H1 (cell line): ENCODE measurements at regions not wholly inside any gene's neighbourhood (a gene's known extent, or its start where the extent isn't known, plus 50 kb on each side); places are given as distances from the start of the nearest gene placed in this dataset.

Source experiments
- CTCF ChIA-PET: fragments of 300-600 bp; sonication (Branson Sonifier 250); formaldehyde crosslinking; loops from one replicate; lab custom pipeline; 2021; ENCODE audit not compliant: partially characterized antibody; lab: Charles Lee
- POLR2A ChIA-PET: fragments of 300-600 bp; sonication (Branson Sonifier 250); formaldehyde crosslinking; loops from one replicate; lab custom pipeline; 2021; ENCODE audit warnings: inconsistent platforms; ENCODE audit not compliant: partially characterized antibody; lab: Charles Lee
- DNase-seq, 2 experiments: peaks; one replicate each; pipeline versions ENCODE4 v3.0.0 to v3.0.0-alpha.2; 2010 to 2022; ENCODE audit warnings: low spot score in 2 of 2, low read depth in 1 of 2, mixed read lengths in 1 of 2
- FAIRE-seq: peaks from 2 replicates; lab custom pipeline; 2011; peaks lifted over from hg19 to GRCh38; lab: Jason Lieb, UNC
- H2AFZ ChIP-seq: 2 replicates; pipeline ENCODE4 v1.8.1; 2012; ENCODE audit warnings: low read length, inconsistent platforms
- H2AK5ac ChIP-seq: 2 replicates; pipeline ENCODE4 v1.6.1; 2013; ENCODE audit warnings: low read depth, low read length
- H2BK120ac ChIP-seq: replicated peaks from 2 replicates; pipeline ENCODE3; 2013; ENCODE audit warnings: low read depth, low read length, inconsistent platforms
- H2BK12ac ChIP-seq: 2 replicates; pipeline ENCODE4 v1.6.1; 2013; ENCODE audit warnings: low read depth, low read length
- H2BK15ac ChIP-seq: 2 replicates; pipeline ENCODE4 v1.6.1; 2013; ENCODE audit warnings: low read length
- H2BK20ac ChIP-seq: 2 replicates; pipeline ENCODE4 v1.6.1; 2013; ENCODE audit warnings: low read length
- H2BK5ac ChIP-seq: 2 replicates; pipeline ENCODE4 v1.6.1; 2013; ENCODE audit warnings: low read depth, low read length
- H3K14ac ChIP-seq: 2 replicates; pipeline ENCODE4 v1.6.1; 2013; ENCODE audit warnings: inconsistent platforms; ENCODE audit not compliant: insufficient read length
- H3K18ac ChIP-seq: 2 replicates; pipeline ENCODE4 v1.6.1; 2013; ENCODE audit warnings: low read length; ENCODE audit errors: extremely low read depth
- H3K23ac ChIP-seq: 2 replicates; pipeline ENCODE4 v1.6.1; 2013; ENCODE audit warnings: inconsistent platforms; ENCODE audit not compliant: insufficient read length
- H3K23me2 ChIP-seq: 2 replicates; pipeline ENCODE4 v1.6.1; 2013; ENCODE audit warnings: low read depth, low read length
- H3K27ac ChIP-seq: 2 replicates; pipeline ENCODE4 v1.6.1; 2011; ENCODE audit warnings: low read depth, low read length, inconsistent platforms
- H3K27me3 ChIP-seq, 4 experiments: replicated peaks in 1 of 4; 1 replicate in 1 of 4; 2 replicates in 3 of 4; pipeline versions ENCODE4 v1.6.1 to v1.8.1; 2011 to 2013; ENCODE audit warnings: low read length in 3 of 4, mild to moderate bottlenecking in 3 of 4, inconsistent platforms in 2 of 4, mixed read lengths in 2 of 4, moderate library complexity in 1 of 4; ENCODE audit not compliant: control insufficient read depth in 3 of 4, insufficient read depth in 3 of 4; ENCODE audit errors: extremely low read depth in 1 of 4
- H3K36me3 ChIP-seq, 4 experiments: 2 replicates each; pipeline versions ENCODE4 v1.6.1 to v1.8.1; 2011 to 2013; ENCODE audit warnings: mild to moderate bottlenecking in 4 of 4, low read length in 3 of 4, moderate library complexity in 2 of 4, control low read depth in 1 of 4, inconsistent platforms in 1 of 4; ENCODE audit not compliant: insufficient read depth in 4 of 4, control insufficient read depth in 2 of 4
- H3K4ac ChIP-seq: replicated peaks from 2 replicates; pipeline ENCODE3; 2013; ENCODE audit warnings: low read length, low read depth, mixed read lengths, inconsistent platforms; ENCODE audit not compliant: insufficient read length
- H3K4me1 ChIP-seq, 4 experiments: replicated peaks in 1 of 4; 1 replicate in 1 of 4; 2 replicates in 3 of 4; pipeline versions ENCODE4 v1.6.1 to v1.8.1; 2011 to 2013; ENCODE audit warnings: low read length in 3 of 4, inconsistent platforms in 2 of 4, mixed read lengths in 1 of 4; ENCODE audit not compliant: insufficient read depth in 4 of 4, control insufficient read depth in 3 of 4
- H3K4me2 ChIP-seq, 2 experiments: 2 replicates each; pipeline versions ENCODE4 v1.6.1 to v1.8.1; 2011 to 2013; ENCODE audit warnings: low read depth in 2 of 2, low read length in 2 of 2, control low read depth in 1 of 2, inconsistent platforms in 1 of 2, mild to moderate bottlenecking in 1 of 2; ENCODE audit not compliant: insufficient read depth in 1 of 2
- H3K4me3 ChIP-seq, 4 experiments: fragments of 200-600, 300-600 bp in 1 of 4; sonication (generic), shearing (Covaris generic), sonication (Bioruptor Twin) in 1 of 4; 2 replicates each; pipeline versions ENCODE4 v1.5.1 to v1.8.1; 2011 to 2016; ENCODE audit warnings: low read length in 4 of 4, low read depth in 3 of 4, control low read depth in 2 of 4, inconsistent platforms in 2 of 4, mild to moderate bottlenecking in 2 of 4, mixed read lengths in 1 of 4, moderate library complexity in 1 of 4; ENCODE audit not compliant: insufficient read depth in 2 of 4; ENCODE audit errors: extremely low read depth in 1 of 4
- H3K56ac ChIP-seq: replicated peaks from 2 replicates; pipeline ENCODE3; 2013; ENCODE audit warnings: low read depth, mild to moderate bottlenecking, mixed read lengths, low read length, inconsistent platforms; ENCODE audit not compliant: insufficient read length
- H3K79me1 ChIP-seq: 2 replicates; pipeline ENCODE4 v1.6.1; 2013; ENCODE audit warnings: low read depth, low read length, control low read depth
- H3K79me2 ChIP-seq, 2 experiments: 2 replicates each; pipeline versions ENCODE4 v1.6.1 to v1.8.1; 2012 to 2013; ENCODE audit warnings: low read length in 2 of 2, mild to moderate bottlenecking in 2 of 2, inconsistent platforms in 1 of 2; ENCODE audit not compliant: insufficient read depth in 2 of 2, control insufficient read depth in 1 of 2
- H3K9ac ChIP-seq, 4 experiments: replicated peaks in 1 of 4; 1 replicate in 1 of 4; 2 replicates in 3 of 4; pipeline versions ENCODE4 v1.6.1 to v1.8.1; 2011 to 2013; ENCODE audit warnings: low read depth in 3 of 4, low read length in 3 of 4, control low read depth in 2 of 4, mild to moderate bottlenecking in 2 of 4, moderate library complexity in 2 of 4, inconsistent platforms in 1 of 4; ENCODE audit errors: extremely low read depth in 1 of 4
- H3K9me3 ChIP-seq, 2 experiments: 2 replicates each; pipeline versions ENCODE4 v1.6.1 to v1.8.1; 2012 to 2013; ENCODE audit warnings: mild to moderate bottlenecking in 2 of 2, moderate library complexity in 2 of 2, control low read depth in 1 of 2, inconsistent platforms in 1 of 2, low read depth in 1 of 2, low read length in 1 of 2, mixed read lengths in 1 of 2; ENCODE audit not compliant: insufficient read depth in 2 of 2
- H4K20me1 ChIP-seq, 2 experiments: replicated peaks in 1 of 2; 2 replicates each; pipeline versions ENCODE3 to v1.8.1; 2011 to 2013; ENCODE audit warnings: inconsistent platforms in 2 of 2, low read length in 2 of 2, mild to moderate bottlenecking in 1 of 2; ENCODE audit not compliant: insufficient read depth in 2 of 2, control insufficient read depth in 1 of 2
- H4K5ac ChIP-seq: 2 replicates; pipeline ENCODE4 v1.6.1; 2013; ENCODE audit warnings: low read length, low read depth, mixed read lengths, inconsistent platforms; ENCODE audit not compliant: insufficient read length
- H4K8ac ChIP-seq: 2 replicates; pipeline ENCODE4 v1.8.0; 2013; ENCODE audit warnings: mild to moderate bottlenecking, moderate library complexity, low read length, inconsistent platforms; ENCODE audit not compliant: insufficient read depth; ENCODE audit errors: extremely low read depth
- H4K91ac ChIP-seq: replicated peaks from 2 replicates; pipeline ENCODE3; 2013; ENCODE audit warnings: low read length, mixed read lengths, inconsistent platforms; ENCODE audit not compliant: insufficient read length
- CBX5 ChIP-seq: fragments of 300-800, 300-1000 bp; sonication (generic); IDR thresholded peaks from 2 replicates; pipeline ENCODE4 v1.7.1; 2016; ENCODE audit warnings: antibody characterized with exemption, low read length, low read depth
- CHD2 ChIP-seq: IDR thresholded peaks from 2 replicates; pipeline ENCODE4 v1.6.1; 2012; ENCODE audit warnings: low read length, improper control_type of control experiment
- EGR1 ChIP-seq: IDR thresholded peaks from 2 replicates; pipeline ENCODE4 v1.6.1; 2011; ENCODE audit warnings: low read depth, low read length, borderline replicate concordance
- EP300 ChIP-seq, 2 experiments: IDR thresholded peaks; 1 replicate in 1 of 2; 2 replicates in 1 of 2; pipeline ENCODE4 v1.6.1; 2011 to 2012; ENCODE audit warnings: low read depth in 2 of 2, low read length in 2 of 2, mild to moderate bottlenecking in 2 of 2, borderline replicate concordance in 1 of 2, inconsistent platforms in 1 of 2, moderate library complexity in 1 of 2
- GTF2F1 ChIP-seq: IDR thresholded peaks from 2 replicates; pipeline ENCODE4 v1.6.1; 2012; ENCODE audit warnings: low read depth, low read length, improper control_type of control experiment, borderline replicate concordance
- KDM5A ChIP-seq: fragments of 200-600 bp; IDR thresholded peaks from 2 replicates; pipeline ENCODE4 v1.7.1; 2012; ENCODE audit warnings: mild to moderate bottlenecking, low read length, inconsistent platforms, mixed read lengths
- NANOG ChIP-seq: IDR thresholded peaks from 2 replicates; pipeline ENCODE4 v1.6.1; 2011; ENCODE audit warnings: low read length, low read depth, mild to moderate bottlenecking, inconsistent platforms; ENCODE audit not compliant: insufficient read depth, poor library complexity, severe bottlenecking
- WGBS, 2 experiments: shearing (Covaris generic) in 1 of 2; methylation state at CpG; one replicate each; pipeline versions ENCODE4 v1.1.6 to v1.1.7; 2013 to 2015; ENCODE audit warnings: low lambda C conversion rate in 2 of 2, mixed read lengths in 2 of 2, inconsistent platforms in 1 of 2, low coverage in 1 of 2, missing lambda C conversion rate in 1 of 2; ENCODE audit not compliant: insufficient replicate concordance in 2 of 2, insufficient coverage in 1 of 2, insufficient read length in 1 of 2; ENCODE audit errors: extremely low coverage in 1 of 2, missing lambda C conversion rate in 1 of 2; 5-methylcytosine and 5-hydroxymethylcytosine counted together

DNA sequence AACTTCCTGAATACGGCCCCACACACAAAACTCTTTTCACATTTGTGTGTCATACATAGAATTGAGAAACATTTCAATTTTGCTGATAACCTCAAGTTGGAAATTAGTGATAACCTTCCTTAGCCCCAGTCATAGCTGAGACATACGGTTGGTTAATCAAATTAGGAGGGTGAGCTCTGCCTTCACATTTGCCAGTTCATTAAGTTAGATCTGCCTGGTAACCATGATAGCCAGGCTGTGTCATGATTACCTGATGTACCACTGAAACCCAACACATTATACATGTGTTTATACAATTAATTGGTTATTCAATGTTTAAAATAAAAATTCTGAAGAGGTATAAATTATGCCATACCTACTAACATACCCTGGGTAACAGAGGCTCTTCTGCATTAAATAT, 60.8 kb upstream of the RAB11FIP2 start:
- H3K4me3 ChIP-seq, result no peak overlapping the region

More for the DNA sequence above, 60.8 kb upstream of the RAB11FIP2 start:
- H4K8ac ChIP-seq, result no peak overlapping the region
- H2BK5ac ChIP-seq, result no peak overlapping the region
- H3K9me3 ChIP-seq, result peaks cover 3 to 4% of the 10 kb centered on the region in 2 experiments; a peak in 3 of 4 replicates
- no peaks in the 10 kb centered on the region for H3K4me1 ChIP-seq
- no peak overlapping the region for H2BK20ac ChIP-seq
- ChIA-PET CTCF (interaction anchor here (0.7 to 1.2 kb wide), 4 partner anchors 8 to 182 kb away, joined by 3 to 4 read pairs (median 3); no protein-coding TSS in a partner anchor), POLR2A (no interaction called here)
- H3K79me1 ChIP-seq, result no peaks in the 10 kb centered on the region
- H3K27ac ChIP-seq, result no peak overlapping the region
- TF ChIP-seq EGR1 (no peak), CBX5 (no peak), EP300 (IDR thresholded peaks at IDR 0.05; ENCODE audit: borderline replicate concordance in 1 of 2, low read depth in 2 of 2, low read length in 2 of 2) (no peak), CHD2 (no peak), GTF2F1 (no peak), KDM5A (no peak), NANOG (no peak)
- no peak overlapping the region for H4K91ac ChIP-seq
- H3K18ac ChIP-seq, result no peak overlapping the region
- H2AFZ ChIP-seq, result no peak overlapping the region
- H4K5ac ChIP-seq, result no peak overlapping the region
- DNase-seq (no peak), FAIRE-seq (no peak)
- no peak overlapping the region for H3K9ac ChIP-seq
- no peak overlapping the region for H2BK120ac ChIP-seq
- no peaks in the 10 kb centered on the region for H3K23me2 ChIP-seq
- no peaks in the 10 kb centered on the region for H4K20me1 ChIP-seq
- H3K36me3 ChIP-seq, result no peaks in the 10 kb centered on the region
- no peak overlapping the region for H3K56ac ChIP-seq
- H3K23ac ChIP-seq, result no peak overlapping the region
- H3K27me3 ChIP-seq, result no peaks in the 10 kb centered on the region
- H2BK12ac ChIP-seq, result no peak overlapping the region
- H2BK15ac ChIP-seq, result no peak overlapping the region
- H2AK5ac ChIP-seq, result no peak overlapping the region
- no peak overlapping the region for H3K14ac ChIP-seq
- H3K4me2 ChIP-seq, result no peak overlapping the region
- no peaks in the 10 kb centered on the region for H3K79me2 ChIP-seq
- H3K4ac ChIP-seq, result no peak overlapping the region
- 86% methylated on average over 2 of the region's 2 CpGs; no CpG with 5 or more reads in 1 of the 2 experiments for WGBS, 2 experiments
